ENCODE measurements at regions not wholly inside any gene's neighbourhood (a gene's known extent, or its start where the extent isn't known, plus 50 kb on each side); places are given as distances from the start of the nearest gene placed in this dataset.
"Not testable (repeated sequence)": the region's sequence is repeated elsewhere in the genome, so short reads cannot be mapped to it uniquely, and the experiment has no call there.

DNA sequence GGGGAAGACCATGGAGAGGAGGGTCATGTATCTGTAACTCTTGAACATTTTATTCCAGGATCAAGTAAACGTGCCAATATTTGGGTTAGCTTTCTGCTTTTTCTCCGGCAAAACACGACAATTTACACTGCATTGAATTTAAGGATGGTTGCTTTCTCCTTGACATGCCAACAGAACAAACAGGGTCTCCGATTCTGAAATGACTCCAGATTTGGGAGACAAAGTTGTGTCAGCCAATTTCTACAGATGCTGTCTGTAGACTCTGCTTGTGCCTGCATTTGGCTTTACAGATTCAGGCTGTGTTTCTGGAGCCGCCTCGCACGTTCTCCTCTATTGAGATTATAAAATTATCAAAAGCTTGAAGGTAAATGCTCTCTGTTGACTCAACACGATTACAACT, 207.0 kb downstream of the ASMT start:
- no peak overlapping the region for H3K4me3 ChIP-seq (ENCODE audit: low read length)
- TF ChIP-seq, protein P1, sequence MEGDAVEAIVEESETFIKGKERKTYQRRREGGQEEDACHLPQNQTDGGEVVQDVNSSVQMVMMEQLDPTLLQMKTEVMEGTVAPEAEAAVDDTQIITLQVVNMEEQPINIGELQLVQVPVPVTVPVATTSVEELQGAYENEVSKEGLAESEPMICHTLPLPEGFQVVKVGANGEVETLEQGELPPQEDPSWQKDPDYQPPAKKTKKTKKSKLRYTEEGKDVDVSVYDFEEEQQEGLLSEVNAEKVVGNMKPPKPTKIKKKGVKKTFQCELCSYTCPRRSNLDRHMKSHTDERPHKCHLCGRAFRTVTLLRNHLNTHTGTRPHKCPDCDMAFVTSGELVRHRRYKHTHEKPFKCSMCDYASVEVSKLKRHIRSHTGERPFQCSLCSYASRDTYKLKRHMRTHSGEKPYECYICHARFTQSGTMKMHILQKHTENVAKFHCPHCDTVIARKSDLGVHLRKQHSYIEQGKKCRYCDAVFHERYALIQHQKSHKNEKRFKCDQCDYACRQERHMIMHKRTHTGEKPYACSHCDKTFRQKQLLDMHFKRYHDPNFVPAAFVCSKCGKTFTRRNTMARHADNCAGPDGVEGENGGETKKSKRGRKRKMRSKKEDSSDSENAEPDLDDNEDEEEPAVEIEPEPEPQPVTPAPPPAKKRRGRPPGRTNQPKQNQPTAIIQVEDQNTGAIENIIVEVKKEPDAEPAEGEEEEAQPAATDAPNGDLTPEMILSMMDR (conservative IDR thresholded peaks at IDR 0.05; ENCODE audit: low read length): no peak
- DNase-seq (ENCODE audit: low read depth): no peak

GRCh38 chrX:1824855-1825254, 210.0 kb downstream of the ASMT start:
- no peak for DNase-seq (ENCODE audit: low read depth)
- TF ChIP-seq, protein P1 (conservative IDR thresholded peaks at IDR 0.05; ENCODE audit: low read length): no peak
- no peak overlapping the region for H3K4me3 ChIP-seq (ENCODE audit: low read length)

GRCh38 chrX:1833656-1834360, 218.9 kb downstream of the ASMT start:
- DNase-seq (ENCODE audit: low read depth): no peak
- TF ChIP-seq, protein P1 (conservative IDR thresholded peaks at IDR 0.05; ENCODE audit: low read length): no peak
- H3K4me3 ChIP-seq (ENCODE audit: low read length): no peak overlapping the region

- H3K4me3 ChIP-seq (ENCODE audit: low read length): no peak overlapping the region
Observed at GRCh38 chrX:1835056-1835455, 220.2 kb downstream of the ASMT start.

DNA sequence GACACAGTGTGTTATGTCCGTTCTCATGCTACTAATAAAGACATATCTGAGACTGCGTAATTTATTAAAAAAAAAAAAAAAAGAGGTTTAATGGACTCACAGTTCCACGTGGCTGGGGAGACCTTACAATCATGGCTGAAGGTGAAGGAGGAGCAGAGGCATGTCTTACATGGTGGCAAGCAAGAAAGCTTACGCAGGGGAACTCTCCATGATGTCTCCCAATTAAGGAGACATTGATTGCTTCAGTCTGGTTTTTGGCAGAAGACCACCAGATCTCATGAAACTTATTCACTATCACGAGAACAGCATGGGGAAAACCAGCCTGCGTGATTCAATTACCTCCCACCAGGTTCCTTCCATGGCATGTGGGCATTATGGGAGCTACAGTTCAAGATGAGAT, 221.8 kb downstream of the ASMT start:
- no peak for DNase-seq (ENCODE audit: low read depth)
- TF ChIP-seq, protein P1 (conservative IDR thresholded peaks at IDR 0.05; ENCODE audit: low read length): no peak
- H3K4me3 ChIP-seq (ENCODE audit: low read length): no peak overlapping the region

More at GRCh38 chrX:1835056-1835455, 220.2 kb downstream of the ASMT start:
- TF ChIP-seq, protein P1 (conservative IDR thresholded peaks at IDR 0.05; ENCODE audit: low read length): no peak
- no peak for DNase-seq (ENCODE audit: low read depth)

- H3K4me3 ChIP-seq (ENCODE audit: low read length): no peak overlapping the region
- TF ChIP-seq, protein P1 (conservative IDR thresholded peaks at IDR 0.05; ENCODE audit: low read length): no peak
- no peak for DNase-seq (ENCODE audit: low read depth)
Observed at GRCh38 chrX:1841746-1842145, 226.9 kb downstream of the ASMT start.

GRCh38 chrX:1847000-1847399, 232.1 kb downstream of the ASMT start:
- not testable (repeated sequence) for DNase-seq (ENCODE audit: low read depth)

DNA sequence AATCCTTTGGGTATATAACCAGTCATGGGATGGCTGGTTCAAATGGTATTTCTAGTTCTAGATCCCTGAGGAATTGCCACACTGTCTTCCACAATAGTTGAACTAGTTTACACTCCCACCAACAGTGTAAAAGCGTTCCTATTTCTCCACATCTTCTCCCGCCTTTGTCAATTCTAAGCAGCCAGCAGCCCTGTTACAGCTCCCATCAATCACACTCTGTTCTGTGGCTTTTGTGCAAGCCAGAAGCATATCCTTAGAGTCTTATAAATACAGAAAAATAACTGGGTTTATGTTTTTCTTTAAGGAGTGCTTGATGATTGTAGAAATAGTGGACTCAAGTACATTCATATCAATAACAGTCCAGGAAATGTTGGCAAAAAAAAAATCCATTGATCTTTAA, 232.9 kb downstream of the ASMT start:
- DNase-seq (ENCODE audit: low read depth): not testable (repeated sequence)

More at GRCh38 chrX:1847000-1847399, 232.1 kb downstream of the ASMT start:
- not testable (repeated sequence) for H3K4me3 ChIP-seq (ENCODE audit: low read length)

More for the DNA sequence above, 232.9 kb downstream of the ASMT start:
- not testable (repeated sequence) for H3K4me3 ChIP-seq (ENCODE audit: low read length)

Measured in AG10803 (cell line).